H1 (cell line): ENCODE measurements at regions not wholly inside any gene's neighbourhood (a gene's known extent, or its start where the extent isn't known, plus 50 kb on each side); places are given as distances from the start of the nearest gene placed in this dataset.

ENCODE experiments used
- CTCF ChIA-PET: fragments of 300-600 bp; sonication (Branson Sonifier 250); formaldehyde crosslinking; loops from one replicate; lab custom pipeline; 2021; ENCODE audit not compliant: partially characterized antibody; lab: Charles Lee
- POLR2A ChIA-PET: fragments of 300-600 bp; sonication (Branson Sonifier 250); formaldehyde crosslinking; loops from one replicate; lab custom pipeline; 2021; ENCODE audit warnings: inconsistent platforms; ENCODE audit not compliant: partially characterized antibody; lab: Charles Lee
- DNase-seq, 2 experiments: peaks; one replicate each; pipeline versions ENCODE4 v3.0.0 to v3.0.0-alpha.2; 2010 to 2022; ENCODE audit warnings: low spot score in 2 of 2, low read depth in 1 of 2, mixed read lengths in 1 of 2
- FAIRE-seq: peaks from 2 replicates; lab custom pipeline; 2011; peaks lifted over from hg19 to GRCh38; lab: Jason Lieb, UNC
- H2AFZ ChIP-seq: 2 replicates; pipeline ENCODE4 v1.8.1; 2012; ENCODE audit warnings: low read length, inconsistent platforms
- H2AK5ac ChIP-seq: 2 replicates; pipeline ENCODE4 v1.6.1; 2013; ENCODE audit warnings: low read depth, low read length
- H2BK120ac ChIP-seq: replicated peaks from 2 replicates; pipeline ENCODE3; 2013; ENCODE audit warnings: low read depth, low read length, inconsistent platforms
- H2BK12ac ChIP-seq: 2 replicates; pipeline ENCODE4 v1.6.1; 2013; ENCODE audit warnings: low read depth, low read length
- H2BK15ac ChIP-seq: 2 replicates; pipeline ENCODE4 v1.6.1; 2013; ENCODE audit warnings: low read length
- H2BK20ac ChIP-seq: 2 replicates; pipeline ENCODE4 v1.6.1; 2013; ENCODE audit warnings: low read length
- H2BK5ac ChIP-seq: 2 replicates; pipeline ENCODE4 v1.6.1; 2013; ENCODE audit warnings: low read depth, low read length
- H3K14ac ChIP-seq: 2 replicates; pipeline ENCODE4 v1.6.1; 2013; ENCODE audit warnings: inconsistent platforms; ENCODE audit not compliant: insufficient read length
- H3K18ac ChIP-seq: 2 replicates; pipeline ENCODE4 v1.6.1; 2013; ENCODE audit warnings: low read length; ENCODE audit errors: extremely low read depth
- H3K23ac ChIP-seq: 2 replicates; pipeline ENCODE4 v1.6.1; 2013; ENCODE audit warnings: inconsistent platforms; ENCODE audit not compliant: insufficient read length
- H3K23me2 ChIP-seq: 2 replicates; pipeline ENCODE4 v1.6.1; 2013; ENCODE audit warnings: low read depth, low read length
- H3K27ac ChIP-seq: 2 replicates; pipeline ENCODE4 v1.6.1; 2011; ENCODE audit warnings: low read depth, low read length, inconsistent platforms
- H3K27me3 ChIP-seq, 4 experiments: replicated peaks in 1 of 4; 1 replicate in 1 of 4; 2 replicates in 3 of 4; pipeline versions ENCODE4 v1.6.1 to v1.8.1; 2011 to 2013; ENCODE audit warnings: low read length in 3 of 4, mild to moderate bottlenecking in 3 of 4, inconsistent platforms in 2 of 4, mixed read lengths in 2 of 4, moderate library complexity in 1 of 4; ENCODE audit not compliant: control insufficient read depth in 3 of 4, insufficient read depth in 3 of 4; ENCODE audit errors: extremely low read depth in 1 of 4
- H3K36me3 ChIP-seq, 4 experiments: 2 replicates each; pipeline versions ENCODE4 v1.6.1 to v1.8.1; 2011 to 2013; ENCODE audit warnings: mild to moderate bottlenecking in 4 of 4, low read length in 3 of 4, moderate library complexity in 2 of 4, control low read depth in 1 of 4, inconsistent platforms in 1 of 4; ENCODE audit not compliant: insufficient read depth in 4 of 4, control insufficient read depth in 2 of 4
- H3K4ac ChIP-seq: replicated peaks from 2 replicates; pipeline ENCODE3; 2013; ENCODE audit warnings: low read length, low read depth, mixed read lengths, inconsistent platforms; ENCODE audit not compliant: insufficient read length
- H3K4me1 ChIP-seq, 4 experiments: replicated peaks in 1 of 4; 1 replicate in 1 of 4; 2 replicates in 3 of 4; pipeline versions ENCODE4 v1.6.1 to v1.8.1; 2011 to 2013; ENCODE audit warnings: low read length in 3 of 4, inconsistent platforms in 2 of 4, mixed read lengths in 1 of 4; ENCODE audit not compliant: insufficient read depth in 4 of 4, control insufficient read depth in 3 of 4
- H3K4me2 ChIP-seq, 2 experiments: 2 replicates each; pipeline versions ENCODE4 v1.6.1 to v1.8.1; 2011 to 2013; ENCODE audit warnings: low read depth in 2 of 2, low read length in 2 of 2, control low read depth in 1 of 2, inconsistent platforms in 1 of 2, mild to moderate bottlenecking in 1 of 2; ENCODE audit not compliant: insufficient read depth in 1 of 2
- H3K4me3 ChIP-seq, 4 experiments: fragments of 200-600, 300-600 bp in 1 of 4; sonication (generic), shearing (Covaris generic), sonication (Bioruptor Twin) in 1 of 4; 2 replicates each; pipeline versions ENCODE4 v1.5.1 to v1.8.1; 2011 to 2016; ENCODE audit warnings: low read length in 4 of 4, low read depth in 3 of 4, control low read depth in 2 of 4, inconsistent platforms in 2 of 4, mild to moderate bottlenecking in 2 of 4, mixed read lengths in 1 of 4, moderate library complexity in 1 of 4; ENCODE audit not compliant: insufficient read depth in 2 of 4; ENCODE audit errors: extremely low read depth in 1 of 4
- H3K56ac ChIP-seq: replicated peaks from 2 replicates; pipeline ENCODE3; 2013; ENCODE audit warnings: low read depth, mild to moderate bottlenecking, mixed read lengths, low read length, inconsistent platforms; ENCODE audit not compliant: insufficient read length
- H3K79me1 ChIP-seq: 2 replicates; pipeline ENCODE4 v1.6.1; 2013; ENCODE audit warnings: low read depth, low read length, control low read depth
- H3K79me2 ChIP-seq, 2 experiments: 2 replicates each; pipeline versions ENCODE4 v1.6.1 to v1.8.1; 2012 to 2013; ENCODE audit warnings: low read length in 2 of 2, mild to moderate bottlenecking in 2 of 2, inconsistent platforms in 1 of 2; ENCODE audit not compliant: insufficient read depth in 2 of 2, control insufficient read depth in 1 of 2
- H3K9ac ChIP-seq, 4 experiments: replicated peaks in 1 of 4; 1 replicate in 1 of 4; 2 replicates in 3 of 4; pipeline versions ENCODE4 v1.6.1 to v1.8.1; 2011 to 2013; ENCODE audit warnings: low read depth in 3 of 4, low read length in 3 of 4, control low read depth in 2 of 4, mild to moderate bottlenecking in 2 of 4, moderate library complexity in 2 of 4, inconsistent platforms in 1 of 4; ENCODE audit errors: extremely low read depth in 1 of 4
- H3K9me3 ChIP-seq, 2 experiments: 2 replicates each; pipeline versions ENCODE4 v1.6.1 to v1.8.1; 2012 to 2013; ENCODE audit warnings: mild to moderate bottlenecking in 2 of 2, moderate library complexity in 2 of 2, control low read depth in 1 of 2, inconsistent platforms in 1 of 2, low read depth in 1 of 2, low read length in 1 of 2, mixed read lengths in 1 of 2; ENCODE audit not compliant: insufficient read depth in 2 of 2
- H4K20me1 ChIP-seq, 2 experiments: replicated peaks in 1 of 2; 2 replicates each; pipeline versions ENCODE3 to v1.8.1; 2011 to 2013; ENCODE audit warnings: inconsistent platforms in 2 of 2, low read length in 2 of 2, mild to moderate bottlenecking in 1 of 2; ENCODE audit not compliant: insufficient read depth in 2 of 2, control insufficient read depth in 1 of 2
- H4K5ac ChIP-seq: 2 replicates; pipeline ENCODE4 v1.6.1; 2013; ENCODE audit warnings: low read length, low read depth, mixed read lengths, inconsistent platforms; ENCODE audit not compliant: insufficient read length
- H4K8ac ChIP-seq: 2 replicates; pipeline ENCODE4 v1.8.0; 2013; ENCODE audit warnings: mild to moderate bottlenecking, moderate library complexity, low read length, inconsistent platforms; ENCODE audit not compliant: insufficient read depth; ENCODE audit errors: extremely low read depth
- H4K91ac ChIP-seq: replicated peaks from 2 replicates; pipeline ENCODE3; 2013; ENCODE audit warnings: low read length, mixed read lengths, inconsistent platforms; ENCODE audit not compliant: insufficient read length
- BACH1 ChIP-seq: IDR thresholded peaks from 2 replicates; pipeline ENCODE4 v1.6.1; 2012; ENCODE audit warnings: low read length, improper control_type of control experiment
- CBX5 ChIP-seq: fragments of 300-800, 300-1000 bp; sonication (generic); IDR thresholded peaks from 2 replicates; pipeline ENCODE4 v1.7.1; 2016; ENCODE audit warnings: antibody characterized with exemption, low read length, low read depth
- CTBP2 ChIP-seq: IDR thresholded peaks from 2 replicates; pipeline ENCODE4 v1.7.0; 2011; ENCODE audit warnings: borderline replicate concordance, mild to moderate bottlenecking, moderate library complexity, mixed read lengths, low read length; ENCODE audit not compliant: insufficient read depth, insufficient read length
- FOSL1 ChIP-seq: IDR thresholded peaks from 2 replicates; pipeline ENCODE4 v1.6.1; 2011; ENCODE audit warnings: mild to moderate bottlenecking, low read depth, low read length, moderate library complexity; ENCODE audit not compliant: insufficient read depth
- MAFK ChIP-seq: IDR thresholded peaks from 2 replicates; pipeline ENCODE4 v1.6.1; 2012; ENCODE audit warnings: low read depth, mild to moderate bottlenecking, improper control_type of control experiment, low read length
- POLR2AphosphoS5 ChIP-seq: IDR thresholded peaks from 2 replicates; pipeline ENCODE4 v1.6.1; 2011; ENCODE audit warnings: low read depth, low read length
- RFX5 ChIP-seq: IDR thresholded peaks from 2 replicates; pipeline ENCODE4 v1.6.1; 2011; ENCODE audit warnings: low read depth, low read length, improper control_type of control experiment, borderline replicate concordance
- SP4 ChIP-seq: IDR thresholded peaks from 2 replicates; pipeline ENCODE4 v1.6.1; 2012; ENCODE audit warnings: low read length, inconsistent platforms
- TAF7 ChIP-seq: optimal IDR thresholded peaks from 2 replicates; pipeline ENCODE3; 2011; ENCODE audit warnings: low read depth, mild to moderate bottlenecking, inconsistent platforms, low read length, moderate library complexity, borderline replicate concordance
- whole genome bisulfite sequencing, 2 experiments: shearing (Covaris generic) in 1 of 2; methylation state at CpG; one replicate each; pipeline versions ENCODE4 v1.1.6 to v1.1.7; 2013 to 2015; ENCODE audit warnings: low lambda C conversion rate in 2 of 2, mixed read lengths in 2 of 2, inconsistent platforms in 1 of 2, low coverage in 1 of 2, missing lambda C conversion rate in 1 of 2; ENCODE audit not compliant: insufficient replicate concordance in 2 of 2, insufficient coverage in 1 of 2, insufficient read length in 1 of 2; ENCODE audit errors: extremely low coverage in 1 of 2, missing lambda C conversion rate in 1 of 2; 5-methylcytosine and 5-hydroxymethylcytosine counted together

- no peak overlapping the region for H2AFZ ChIP-seq
- no peak overlapping the region for H3K9ac ChIP-seq
- no peak overlapping the region for H4K5ac ChIP-seq
- CTCF ChIA-PET, result interaction anchor here (0.8 kb wide), 1 partner anchor 19 kb away, joined by 3 read pairs; no protein-coding TSS in a partner anchor
- 93% methylated on average over 9 of the region's 10 CpGs; no CpG with 5 or more reads in 1 of the 2 experiments for WGBS, 2 experiments
- H3K79me1 ChIP-seq, result no peaks in the 10 kb centered on the region
- TF ChIP-seq FOSL1, result no peak
- TF ChIP-seq SP4, result no peak
- TF ChIP-seq BACH1, result no peak
- TF ChIP-seq MAFK, result no peak
- no peak for TF ChIP-seq CTBP2
- TF ChIP-seq TAF7, result no peak
- TF ChIP-seq RFX5, result no peak
- TF ChIP-seq POLR2AphosphoS5, result no peak
- TF ChIP-seq CBX5, result no peak
- H2AK5ac ChIP-seq, result no peak overlapping the region
- no peak overlapping the region for H2BK12ac ChIP-seq
- FAIRE-seq (no peak), DNase-seq (no peak)
- no peaks in the 10 kb centered on the region for H3K9me3 ChIP-seq
- H3K4ac ChIP-seq, result no peak overlapping the region
- no peak overlapping the region for H3K4me2 ChIP-seq
- no peaks in the 10 kb centered on the region for H3K27me3 ChIP-seq
- H3K79me2 ChIP-seq, result no peaks in the 10 kb centered on the region
- no peak overlapping the region for H3K23ac ChIP-seq
- H4K20me1 ChIP-seq, result no peaks in the 10 kb centered on the region
- POLR2A ChIA-PET, result no interaction called here
- H3K4me3 ChIP-seq, result no peak overlapping the region
- no peak overlapping the region for H2BK20ac ChIP-seq
- no peak overlapping the region for H4K8ac ChIP-seq
- no peak overlapping the region for H3K27ac ChIP-seq
- H3K36me3 ChIP-seq, result no peaks in the 10 kb centered on the region
- H2BK15ac ChIP-seq, result no peak overlapping the region
- no peak overlapping the region for H3K56ac ChIP-seq
- H3K23me2 ChIP-seq, result no peaks in the 10 kb centered on the region
- no peak overlapping the region for H4K91ac ChIP-seq
- H3K18ac ChIP-seq, result no peak overlapping the region
- H3K14ac ChIP-seq, result no peak overlapping the region
- H2BK120ac ChIP-seq, result no peak overlapping the region
- H2BK5ac ChIP-seq, result no peak overlapping the region
- peaks cover 3 to 12% (median 5%) of the 10 kb centered on the region in 4 experiments for H3K4me1 ChIP-seq
These were observed 75.8 kb upstream of the LIPC start for GRCh38 chr15:58355973-58356372.
